ENCODE measurements at regions not wholly inside any gene's neighbourhood (a gene's known extent, or its start where the extent isn't known, plus 50 kb on each side); places are given as distances from the start of the nearest gene placed in this dataset.

DNA sequence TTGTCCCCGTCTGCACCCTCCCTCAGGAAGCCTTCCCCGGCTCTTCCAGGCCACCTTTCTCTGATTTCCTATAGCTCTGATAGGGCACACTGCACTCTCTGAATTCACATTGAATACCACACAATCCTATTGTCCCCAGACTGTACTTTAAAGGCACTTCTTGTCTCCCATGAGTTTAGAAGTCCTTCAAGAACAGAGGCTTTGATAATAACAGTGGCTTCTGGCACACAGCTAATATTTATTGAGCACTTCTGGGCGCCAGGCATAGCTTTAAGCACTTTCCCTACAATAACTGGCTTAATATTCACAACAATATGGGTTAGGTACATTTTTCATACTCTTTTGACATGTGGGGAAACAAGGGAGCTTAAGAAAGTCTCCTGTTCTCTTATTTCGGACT lies 169.7 kb upstream of the IRX6 start:
- no peak for DNase-seq (ENCODE audit: low read depth)

DNA sequence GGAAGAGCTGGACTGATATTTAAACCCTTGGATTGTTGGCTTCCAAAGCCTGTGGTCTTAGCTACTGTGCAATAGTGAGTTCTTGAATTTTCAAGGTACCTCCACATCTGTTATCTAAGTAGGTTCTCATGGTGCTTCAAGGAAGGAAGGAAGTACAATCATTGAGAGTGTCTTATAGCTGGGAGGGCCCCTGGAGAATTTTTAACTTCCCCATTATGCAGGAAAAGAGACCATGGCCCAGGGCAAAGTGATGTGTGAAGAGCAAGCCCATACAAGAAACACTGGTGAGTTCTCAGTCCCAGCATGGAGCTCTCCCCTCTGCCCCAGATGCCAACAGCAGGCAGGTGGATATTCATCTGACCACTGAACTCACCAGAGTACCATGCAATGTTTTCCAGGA lies 169.0 kb upstream of the IRX6 start:
- no peak for DNase-seq (ENCODE audit: low read depth)

DNA sequence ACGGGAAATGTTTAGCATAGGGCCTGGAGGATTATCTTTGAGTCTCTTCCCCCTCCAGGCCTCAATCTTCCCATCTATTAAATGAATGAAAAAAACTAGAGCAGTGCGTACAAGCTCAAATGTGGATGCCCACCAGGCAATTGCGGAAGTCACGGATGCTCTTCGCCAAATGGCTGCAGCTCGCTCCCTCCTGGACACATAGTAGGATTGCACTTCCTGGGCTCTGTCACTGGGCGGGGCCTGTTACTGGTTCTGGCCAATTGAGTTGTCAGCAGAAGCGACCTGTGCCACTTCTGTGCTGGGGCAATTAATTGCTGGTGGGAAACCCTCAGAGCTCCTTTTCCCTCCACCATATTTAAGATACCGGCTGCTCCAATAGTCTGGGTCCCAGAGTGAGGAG lies 168.2 kb upstream of the IRX6 start:
- no peak for DNase-seq (ENCODE audit: low read depth)

DNA sequence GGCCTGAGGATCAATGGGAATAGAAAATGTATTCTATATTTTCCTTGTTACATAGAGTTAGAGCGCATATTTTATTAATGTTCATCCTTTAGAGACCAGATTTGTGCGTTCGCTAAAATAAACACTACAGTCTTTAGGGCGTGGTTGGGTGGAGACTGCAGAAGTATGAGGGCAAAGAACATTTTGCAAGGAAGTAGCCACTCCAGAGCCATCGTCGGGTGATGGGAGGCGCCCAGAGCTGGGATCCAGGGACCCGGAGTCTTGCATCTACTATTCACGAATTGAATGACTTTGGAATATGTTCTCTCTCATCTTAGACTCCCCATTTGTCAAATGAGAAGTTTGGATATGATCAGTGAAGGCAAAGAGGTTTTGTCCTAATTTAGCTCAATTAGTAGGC lies 154.2 kb upstream of the IRX6 start:
- no peak for DNase-seq (ENCODE audit: low read depth)

DNA sequence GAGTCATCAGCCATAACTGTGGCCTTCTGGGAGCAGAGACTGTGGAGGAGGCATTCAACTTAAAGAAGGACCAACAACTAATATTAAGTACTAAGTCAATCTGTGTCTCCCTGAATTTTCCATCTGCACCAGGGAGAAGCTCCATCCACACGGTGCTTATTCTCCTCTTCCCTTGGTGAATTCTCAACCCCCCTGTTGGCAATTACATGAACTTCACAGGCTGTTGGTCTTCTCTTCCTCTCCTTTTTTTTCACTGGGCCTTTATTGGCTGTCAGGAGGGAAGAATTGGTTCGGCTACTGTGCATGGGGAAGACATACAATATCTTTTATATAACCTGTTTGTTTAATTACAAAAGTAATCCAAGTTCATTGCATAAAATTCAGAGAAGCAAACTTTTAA lies 152.8 kb upstream of the IRX6 start:
- no peak for DNase-seq (ENCODE audit: low read depth)

DNA sequence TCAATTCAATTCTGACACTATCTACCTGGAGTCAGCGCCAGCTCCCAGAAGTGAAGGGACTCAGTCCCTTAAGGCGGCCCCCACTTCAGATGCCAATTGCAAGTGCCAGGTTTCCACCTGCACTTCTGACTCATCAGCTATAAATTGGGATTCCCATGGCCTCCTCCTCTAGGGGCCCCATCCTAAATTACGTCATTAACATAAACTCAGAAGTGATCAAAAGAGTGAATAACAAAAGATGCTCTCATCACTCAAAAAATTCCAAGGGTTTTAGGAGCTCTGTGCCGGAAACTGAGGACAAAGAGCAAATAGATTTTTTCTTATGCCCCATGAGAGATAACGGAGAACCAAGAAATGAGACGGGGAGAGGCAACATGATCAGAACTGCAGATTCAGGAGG lies 148.6 kb upstream of the IRX6 start:
- no peak for DNase-seq (ENCODE audit: low read depth)

DNA sequence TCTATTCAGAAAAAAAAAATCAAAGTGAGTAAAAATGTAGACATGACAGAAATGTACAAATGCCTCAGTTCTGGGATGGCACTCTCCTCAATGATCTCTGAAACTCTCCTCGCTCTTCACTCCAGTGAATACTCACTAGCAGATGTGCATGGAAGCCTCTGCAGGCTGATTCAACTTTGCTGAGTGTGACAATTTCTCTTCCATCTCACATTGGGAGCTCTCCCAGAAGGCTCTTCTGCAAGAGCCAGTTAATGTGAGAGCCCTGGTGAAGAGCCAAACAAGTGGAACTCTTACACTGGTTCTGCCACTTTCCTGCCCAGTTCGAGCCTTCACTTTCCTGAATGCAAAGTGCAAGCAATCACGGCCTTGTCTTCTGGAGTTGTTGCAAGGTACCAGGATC lies 147.1 kb upstream of the IRX6 start:
- DNase-seq (ENCODE audit: low read depth), result no peak

DNA sequence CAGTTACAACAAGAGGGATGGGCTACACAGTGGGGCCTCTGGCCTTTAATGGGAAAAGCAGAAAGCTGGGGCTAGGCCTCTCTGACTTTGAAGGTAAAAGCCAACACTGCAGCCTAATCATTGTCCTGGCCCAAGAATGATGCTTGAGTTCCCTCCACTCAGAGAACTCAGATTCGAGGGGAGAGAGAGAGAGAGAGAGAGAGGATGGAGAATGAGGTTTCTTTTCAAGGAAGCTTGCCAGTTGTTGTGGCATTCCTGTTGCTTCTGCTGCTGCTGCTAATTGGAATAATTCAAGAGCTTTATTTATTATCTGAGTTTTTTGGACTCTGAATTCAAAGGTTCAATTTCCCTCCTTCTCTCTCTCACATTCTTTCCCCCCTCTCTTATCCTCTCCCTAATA lies 144.6 kb upstream of the IRX6 start:
- DNase-seq (ENCODE audit: low read depth), result no peak

DNA sequence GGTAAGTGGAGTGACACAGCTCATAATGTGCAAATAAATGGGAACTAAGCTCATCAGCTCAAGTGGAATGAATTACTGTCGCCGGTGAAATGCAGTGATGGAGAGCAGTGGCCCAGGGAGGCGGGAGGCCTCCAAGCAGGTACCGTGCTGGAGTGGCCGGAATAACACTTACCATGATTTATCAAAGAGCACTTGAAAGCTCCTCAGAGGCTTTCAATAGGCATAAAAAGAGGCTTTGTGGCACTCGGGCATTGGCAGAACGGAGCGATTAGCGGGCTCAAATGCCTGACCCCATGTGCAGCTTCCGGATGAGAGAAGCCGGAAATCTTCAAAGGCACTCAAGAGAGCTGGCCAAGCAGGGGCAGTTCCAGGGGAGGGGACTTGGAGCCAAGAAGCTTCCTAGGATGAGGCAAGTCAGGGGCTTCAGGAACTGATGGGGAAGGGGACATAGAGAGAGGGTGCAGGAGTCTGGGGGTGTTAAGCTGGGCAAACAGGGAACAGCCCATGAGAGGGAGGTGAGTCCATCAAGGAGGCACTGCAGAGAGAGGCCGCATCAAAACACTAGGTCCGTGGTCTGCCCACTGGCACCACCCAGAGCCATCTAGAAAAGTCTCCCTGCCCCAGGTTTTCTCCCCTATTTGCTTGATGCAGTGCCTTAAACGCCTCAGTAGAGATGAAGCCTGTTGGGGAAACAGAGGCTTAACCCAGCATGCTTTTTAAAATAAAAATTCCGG lies 144.0 kb upstream of the IRX6 start:
- DNase-seq (ENCODE audit: low read depth), result no peak

DNA sequence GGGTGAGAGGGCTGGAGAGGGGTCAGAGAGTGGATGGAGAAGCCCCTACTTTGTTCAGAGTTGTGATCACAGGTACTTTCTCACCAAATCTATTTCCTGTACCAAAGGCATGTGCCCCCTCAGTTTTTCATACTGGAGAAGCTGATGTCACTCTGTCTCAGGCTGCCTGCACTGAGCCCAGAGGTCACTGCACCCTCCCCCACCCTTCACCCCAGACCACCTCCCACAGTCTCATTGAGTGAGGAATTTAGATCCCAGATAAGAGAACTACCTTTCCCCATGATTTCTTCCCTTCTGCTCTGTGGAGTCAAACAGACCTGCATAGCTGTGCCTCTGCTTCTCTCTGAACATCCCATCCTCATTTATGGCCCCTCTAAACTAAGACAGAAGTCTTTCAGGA lies 140.0 kb upstream of the IRX6 start:
- DNase-seq (ENCODE audit: low read depth), result no peak

DNA sequence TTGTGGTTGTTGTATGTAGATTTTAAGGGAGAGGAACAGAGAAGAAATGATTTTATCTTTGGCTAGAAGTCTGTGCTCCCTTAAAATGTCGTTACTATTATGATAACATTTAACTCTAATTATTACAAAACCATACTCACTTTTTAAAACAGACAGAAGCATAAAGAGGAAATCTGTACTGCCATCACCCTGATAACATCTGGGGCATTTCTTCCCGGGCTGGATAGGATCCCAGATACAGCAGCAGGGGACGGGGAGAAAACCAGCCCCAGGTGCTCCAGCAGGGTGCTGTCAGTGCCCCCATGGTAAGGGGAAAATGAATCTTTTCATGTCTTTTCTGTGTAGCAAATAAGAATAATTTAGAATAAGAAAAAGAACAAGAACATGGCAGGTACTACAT lies 139.4 kb upstream of the IRX6 start:
- no peak for DNase-seq (ENCODE audit: low read depth)

DNA sequence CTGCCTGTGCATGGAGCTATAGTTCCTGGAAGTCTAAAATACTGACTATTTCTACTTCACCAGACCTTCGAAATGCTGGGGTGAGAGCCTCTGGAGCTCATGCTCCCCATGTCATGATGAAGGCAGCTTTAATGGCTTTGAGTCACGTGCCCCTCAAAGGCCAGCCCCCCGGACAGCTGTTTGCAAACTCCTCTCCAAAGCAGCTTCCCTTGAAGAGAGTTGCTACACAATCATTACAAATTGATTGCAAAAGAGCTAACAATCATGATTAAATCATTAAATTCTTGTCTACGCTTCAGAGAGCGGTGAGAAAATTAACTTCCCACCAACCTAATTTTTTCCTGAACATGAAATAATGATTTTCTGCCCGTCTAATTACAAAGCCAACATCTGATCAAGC lies 134.8 kb upstream of the IRX6 start:
- no peak for DNase-seq (ENCODE audit: low read depth)

DNA sequence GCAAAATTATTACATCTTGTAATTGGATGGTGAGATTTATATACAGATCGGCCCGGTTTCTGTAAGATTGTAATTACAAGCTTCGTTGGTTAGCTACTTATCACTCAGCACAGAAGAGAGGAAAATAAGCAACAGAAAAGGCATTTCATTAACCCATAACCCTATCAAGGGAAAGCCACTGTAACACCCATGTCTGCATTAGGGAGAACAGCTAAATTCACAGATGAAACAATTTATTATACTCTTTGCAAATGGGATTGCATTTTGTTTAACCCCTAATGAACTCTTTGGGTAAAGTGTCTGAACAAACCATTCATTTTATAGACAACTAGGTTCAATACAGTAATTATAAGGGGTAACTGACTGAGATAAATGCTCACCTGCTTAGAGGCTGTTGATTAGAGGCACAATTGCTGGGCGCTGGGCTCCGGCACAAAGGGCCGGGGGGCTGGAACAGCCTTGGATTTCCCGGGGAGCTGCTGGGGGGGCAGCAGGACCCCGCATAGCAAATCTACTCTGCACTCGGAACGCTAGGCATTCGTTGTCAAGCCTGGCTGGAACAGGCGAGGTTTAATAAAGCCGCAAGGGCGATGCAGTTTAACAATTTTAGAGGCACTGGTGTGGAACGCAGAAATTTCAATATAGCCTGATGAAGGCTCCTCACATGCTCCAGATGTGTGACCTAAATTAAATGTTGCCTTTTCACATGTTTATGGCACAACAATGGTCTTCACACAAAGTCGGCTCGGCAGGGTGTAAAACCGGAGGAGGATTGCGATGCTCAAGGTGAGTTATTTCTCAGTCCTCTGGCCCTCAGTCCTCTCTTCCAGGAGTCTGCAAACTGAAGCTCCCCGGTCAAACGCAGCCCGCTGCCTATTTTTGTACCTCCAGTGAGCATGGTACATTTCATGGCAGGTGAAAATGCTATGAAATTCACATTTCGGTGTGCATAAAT lies 134.0 kb upstream of the IRX6 start:
- DNase-seq (ENCODE audit: low read depth), result no peak

DNA sequence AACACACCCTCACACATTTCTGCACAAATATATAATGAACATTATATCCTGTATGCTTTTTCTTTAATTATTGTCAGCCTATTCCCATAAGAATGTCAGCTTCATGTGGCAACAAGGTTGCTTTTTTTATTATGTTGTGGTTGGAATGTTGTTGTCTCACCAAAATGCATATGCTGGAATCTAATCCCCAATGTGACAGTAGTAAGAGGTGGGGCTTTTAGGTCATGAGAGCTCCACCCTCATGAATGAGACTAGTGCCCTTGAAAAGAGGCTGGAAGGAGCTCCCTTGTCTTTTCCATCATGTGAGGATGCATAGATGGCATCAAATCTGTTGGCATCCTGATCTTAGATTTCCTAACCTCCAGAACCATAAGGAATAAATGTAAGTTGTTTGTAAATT lies 131.3 kb upstream of the IRX6 start:
- no peak for DNase-seq (ENCODE audit: low read depth)

DNA sequence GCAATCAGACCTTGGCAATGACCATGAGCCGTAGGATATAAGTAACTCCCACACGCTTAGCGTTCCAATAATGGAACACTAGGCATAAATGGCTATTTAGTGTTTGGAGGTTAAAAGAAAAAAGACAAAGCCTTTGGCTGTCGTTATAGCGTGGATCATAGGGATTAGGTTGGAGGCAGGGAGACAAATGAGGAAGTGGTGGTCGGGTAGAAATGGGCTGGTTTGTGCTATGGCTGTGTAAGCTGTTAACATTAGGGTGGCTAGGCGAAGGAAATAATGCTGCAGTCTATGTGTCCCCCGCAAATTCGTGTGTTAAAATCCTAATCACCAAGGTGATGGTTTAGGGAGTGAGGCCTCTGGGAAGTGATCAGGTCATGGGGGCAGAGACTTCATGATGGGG lies 120.4 kb upstream of the IRX6 start:
- DNase-seq (ENCODE audit: low read depth), result no peak

DNA sequence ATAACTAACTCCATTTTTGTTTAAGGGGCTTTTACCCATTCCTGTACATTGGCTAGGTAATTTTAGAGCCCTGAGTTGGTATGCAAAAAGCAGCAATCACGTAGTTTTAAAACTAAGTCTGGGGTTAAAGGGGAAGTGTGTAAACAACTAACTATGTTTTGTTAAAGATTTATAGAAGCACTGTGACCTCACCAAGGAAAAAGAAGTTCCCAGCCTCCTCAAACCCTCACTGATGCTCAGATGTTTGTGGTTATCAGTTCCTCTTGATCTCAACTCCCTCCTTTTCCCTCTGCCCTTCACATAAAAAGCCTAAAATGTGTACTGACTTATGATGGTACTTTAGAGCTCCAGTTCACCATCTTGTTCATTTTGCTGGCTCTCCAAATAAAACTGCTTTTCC lies 119.9 kb upstream of the IRX6 start:
- no peak for DNase-seq (ENCODE audit: low read depth)

DNA sequence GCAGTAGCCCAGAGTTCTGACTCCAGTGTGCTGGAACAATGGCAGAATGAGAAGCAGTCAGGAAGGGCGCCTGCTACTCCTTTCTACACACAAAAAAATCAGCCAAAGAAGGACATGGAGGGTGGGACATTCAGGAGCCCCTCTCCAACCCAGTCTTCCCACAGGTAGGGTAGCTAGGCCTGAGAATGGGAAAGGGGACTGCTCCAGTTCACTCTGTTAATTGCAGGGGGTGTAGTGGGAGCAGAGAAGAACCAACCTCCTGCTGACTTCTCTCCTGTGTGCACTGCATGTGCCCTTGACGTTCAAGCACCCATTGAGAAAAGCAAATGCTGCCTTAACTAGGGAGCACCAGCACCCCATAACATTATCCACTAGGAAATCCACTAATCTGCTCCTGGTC lies 119.1 kb upstream of the IRX6 start:
- DNase-seq (ENCODE audit: low read depth), result no peak

DNA sequence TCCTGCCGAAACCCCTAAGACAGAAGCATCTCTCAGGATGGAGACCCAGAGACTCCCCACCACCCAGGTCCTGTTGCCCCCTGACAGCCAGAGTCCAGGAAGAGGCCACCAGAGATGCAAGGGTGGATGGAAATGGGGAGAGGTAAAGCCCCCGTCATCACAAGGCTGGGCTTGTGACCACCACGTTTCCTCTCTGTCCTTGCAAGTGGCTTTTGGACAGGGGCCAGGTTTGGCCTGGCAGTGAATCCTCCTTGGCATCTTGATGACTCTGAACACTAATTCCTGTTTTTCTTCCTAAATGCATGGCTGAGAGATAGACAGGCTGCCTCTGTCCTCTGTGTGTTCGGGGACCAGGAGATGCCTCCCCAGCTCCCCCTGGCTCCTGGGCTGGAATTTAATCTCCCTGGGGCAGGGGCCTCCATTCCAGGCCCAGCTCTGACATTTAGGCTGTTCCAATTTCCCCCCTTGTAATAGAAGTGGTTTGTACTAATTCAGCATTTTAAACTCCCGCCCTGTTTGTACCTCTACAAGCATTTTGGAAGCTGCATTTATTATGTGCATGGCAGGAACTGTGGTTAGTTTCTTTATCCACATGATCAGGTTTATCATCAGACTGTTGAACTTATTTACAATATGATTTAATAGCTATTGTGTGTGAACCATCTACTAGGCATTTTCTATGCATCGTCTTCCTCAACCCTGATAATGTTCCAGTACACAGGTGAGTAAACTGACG lies 116.1 kb upstream of the IRX6 start:
- DNase-seq (ENCODE audit: low read depth), result no peak

DNA sequence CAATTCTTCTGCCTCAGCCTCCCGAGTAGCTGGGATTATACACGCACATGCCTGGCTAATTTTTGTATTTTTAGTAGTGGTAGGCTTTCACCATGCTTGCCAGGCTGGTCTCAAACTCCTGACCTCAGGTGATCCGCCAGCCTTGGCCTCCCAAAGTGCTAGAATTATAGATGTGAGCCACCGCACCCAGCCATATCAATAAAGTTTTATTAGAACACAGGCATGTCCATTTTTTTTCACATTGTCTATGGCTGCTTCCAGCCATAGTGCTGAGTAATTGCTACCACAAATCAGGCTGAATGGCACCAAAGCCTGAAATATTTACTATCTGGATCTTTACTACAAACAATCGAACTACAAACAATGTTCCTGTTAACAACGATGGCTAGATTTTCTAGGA lies 114.4 kb upstream of the IRX6 start:
- DNase-seq (ENCODE audit: low read depth), result no peak

DNA sequence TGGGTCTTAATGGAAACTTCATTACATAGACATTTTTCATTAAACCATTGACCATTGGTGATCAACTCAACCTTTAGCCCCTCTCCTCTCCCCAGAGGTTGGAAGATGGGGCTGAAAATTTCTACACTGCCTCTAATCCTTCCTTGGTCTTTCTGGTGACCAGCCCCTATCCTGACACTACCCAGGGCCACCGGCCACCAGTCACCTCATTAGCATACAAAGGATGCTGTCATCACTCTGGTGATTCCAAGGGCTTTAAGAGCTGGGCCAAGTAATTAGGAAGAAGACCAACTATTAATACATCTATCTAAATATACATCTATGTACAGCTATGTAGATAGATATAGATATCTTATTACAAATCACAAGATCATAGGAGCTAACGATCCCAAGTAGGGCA lies 111.2 kb upstream of the IRX6 start:
- DNase-seq (ENCODE audit: low read depth), result no peak

DNA sequence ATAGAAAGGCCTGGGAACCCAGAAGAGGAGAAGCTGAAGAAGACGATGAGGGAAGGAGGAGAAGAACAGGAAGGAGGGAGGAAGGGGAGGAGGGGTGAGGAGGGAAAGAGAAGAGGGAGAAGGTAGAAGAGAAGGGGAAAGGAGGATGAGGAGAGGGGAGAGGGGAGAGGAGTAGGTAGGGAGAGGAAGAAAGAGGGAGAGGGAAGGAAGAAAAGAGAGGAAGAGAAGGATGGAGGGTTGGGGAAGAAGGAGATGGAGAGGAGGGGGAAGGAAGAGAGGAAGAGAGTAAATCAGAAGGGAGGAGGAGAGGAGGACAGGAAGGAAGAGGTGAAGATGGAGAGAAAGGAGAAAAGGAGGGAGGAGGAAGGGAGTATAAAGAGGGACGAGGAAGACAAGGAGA lies 109.6 kb upstream of the IRX6 start:
- DNase-seq (ENCODE audit: low read depth), result no peak

DNA sequence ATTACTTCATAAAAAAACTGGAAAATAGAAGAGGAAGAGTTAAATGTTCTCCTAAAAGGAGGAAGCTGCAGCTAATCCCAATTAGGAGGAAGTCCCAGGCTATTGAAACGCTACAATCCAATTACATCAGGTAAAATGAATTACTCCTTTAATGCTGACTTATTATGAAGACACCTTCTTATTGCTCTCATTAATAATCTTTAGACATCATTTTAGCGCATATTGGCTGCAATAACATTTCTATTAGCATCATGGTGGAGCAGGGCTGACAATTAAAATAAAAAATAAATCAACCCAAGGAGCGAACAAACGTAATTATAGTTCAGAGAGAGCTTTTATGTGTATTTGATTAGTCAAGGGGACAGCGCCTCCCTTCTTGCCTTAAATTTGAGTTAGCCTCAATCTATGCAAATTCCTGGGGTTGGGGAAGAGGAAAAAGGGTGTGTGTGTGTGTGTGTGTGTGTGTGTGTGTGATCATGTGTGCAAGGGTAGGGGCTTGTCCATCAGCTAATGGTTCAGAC lies 109.0 kb upstream of the IRX6 start:
- no peak for DNase-seq (ENCODE audit: low read depth)

Data from HT1080 (cell line).